ENCODE measurements at regions not wholly inside any gene's neighbourhood (a gene's known extent, or its start where the extent isn't known, plus 50 kb on each side); places are given as distances from the start of the nearest gene placed in this dataset.
A peak's percentile ranks its signal among the peaks of the same experiment; 100 is the strongest.

DNA sequence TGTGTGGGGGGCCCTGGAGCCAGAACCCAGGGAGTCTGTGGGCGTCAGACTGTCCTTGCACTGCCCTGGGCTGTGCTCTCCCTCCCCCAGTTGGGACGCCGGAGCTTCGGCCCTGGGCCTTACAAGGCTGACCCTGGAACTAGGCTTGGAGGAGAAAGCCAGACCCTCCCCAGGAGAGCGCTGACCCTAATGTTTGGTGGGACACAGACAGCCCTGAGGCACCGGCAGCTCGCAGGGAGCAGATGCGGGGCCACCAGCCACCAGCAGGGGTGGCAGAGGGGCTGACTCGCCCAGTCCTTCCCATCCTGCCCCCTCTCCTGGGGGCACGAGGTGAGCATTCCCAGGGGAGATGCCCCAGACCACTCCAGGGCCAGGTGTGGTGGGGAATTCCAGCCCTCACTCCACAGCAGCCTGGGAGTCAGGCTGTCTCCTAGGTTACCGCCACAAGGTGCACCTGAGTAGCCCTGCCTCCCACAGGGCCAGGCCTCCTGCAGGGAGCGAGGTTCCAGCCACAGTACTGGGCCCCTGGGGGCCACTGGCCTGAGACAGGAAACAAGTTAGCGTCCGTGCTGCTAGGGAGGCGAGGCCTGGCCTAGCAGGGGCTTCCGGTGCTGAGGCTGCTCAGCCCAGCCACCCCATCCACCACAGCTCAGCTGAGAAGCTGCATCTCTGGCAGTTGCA is 134.6 kb downstream of the OLFM1 start:
- TF ChIP-seq, protein P1, sequence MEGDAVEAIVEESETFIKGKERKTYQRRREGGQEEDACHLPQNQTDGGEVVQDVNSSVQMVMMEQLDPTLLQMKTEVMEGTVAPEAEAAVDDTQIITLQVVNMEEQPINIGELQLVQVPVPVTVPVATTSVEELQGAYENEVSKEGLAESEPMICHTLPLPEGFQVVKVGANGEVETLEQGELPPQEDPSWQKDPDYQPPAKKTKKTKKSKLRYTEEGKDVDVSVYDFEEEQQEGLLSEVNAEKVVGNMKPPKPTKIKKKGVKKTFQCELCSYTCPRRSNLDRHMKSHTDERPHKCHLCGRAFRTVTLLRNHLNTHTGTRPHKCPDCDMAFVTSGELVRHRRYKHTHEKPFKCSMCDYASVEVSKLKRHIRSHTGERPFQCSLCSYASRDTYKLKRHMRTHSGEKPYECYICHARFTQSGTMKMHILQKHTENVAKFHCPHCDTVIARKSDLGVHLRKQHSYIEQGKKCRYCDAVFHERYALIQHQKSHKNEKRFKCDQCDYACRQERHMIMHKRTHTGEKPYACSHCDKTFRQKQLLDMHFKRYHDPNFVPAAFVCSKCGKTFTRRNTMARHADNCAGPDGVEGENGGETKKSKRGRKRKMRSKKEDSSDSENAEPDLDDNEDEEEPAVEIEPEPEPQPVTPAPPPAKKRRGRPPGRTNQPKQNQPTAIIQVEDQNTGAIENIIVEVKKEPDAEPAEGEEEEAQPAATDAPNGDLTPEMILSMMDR (IDR thresholded peaks at IDR 0.05), result no peak
- H3K4me1 ChIP-seq, result peaks cover 12% of the 10 kb centered on the region
- no peak overlapping the region for H3K4me3 ChIP-seq
- no peaks in the 10 kb centered on the region for H3K9me3 ChIP-seq
- intact Hi-C loops (cut with DNase I), result no loop called here
- no peak overlapping the region for H3K27ac ChIP-seq
- peaks cover 17% of the 10 kb centered on the region for H3K27me3 ChIP-seq
- ATAC-seq, result no peak
- peak; percentile 59 for DNase-seq
- H3K36me3 ChIP-seq, result no peaks in the 10 kb centered on the region

DNA sequence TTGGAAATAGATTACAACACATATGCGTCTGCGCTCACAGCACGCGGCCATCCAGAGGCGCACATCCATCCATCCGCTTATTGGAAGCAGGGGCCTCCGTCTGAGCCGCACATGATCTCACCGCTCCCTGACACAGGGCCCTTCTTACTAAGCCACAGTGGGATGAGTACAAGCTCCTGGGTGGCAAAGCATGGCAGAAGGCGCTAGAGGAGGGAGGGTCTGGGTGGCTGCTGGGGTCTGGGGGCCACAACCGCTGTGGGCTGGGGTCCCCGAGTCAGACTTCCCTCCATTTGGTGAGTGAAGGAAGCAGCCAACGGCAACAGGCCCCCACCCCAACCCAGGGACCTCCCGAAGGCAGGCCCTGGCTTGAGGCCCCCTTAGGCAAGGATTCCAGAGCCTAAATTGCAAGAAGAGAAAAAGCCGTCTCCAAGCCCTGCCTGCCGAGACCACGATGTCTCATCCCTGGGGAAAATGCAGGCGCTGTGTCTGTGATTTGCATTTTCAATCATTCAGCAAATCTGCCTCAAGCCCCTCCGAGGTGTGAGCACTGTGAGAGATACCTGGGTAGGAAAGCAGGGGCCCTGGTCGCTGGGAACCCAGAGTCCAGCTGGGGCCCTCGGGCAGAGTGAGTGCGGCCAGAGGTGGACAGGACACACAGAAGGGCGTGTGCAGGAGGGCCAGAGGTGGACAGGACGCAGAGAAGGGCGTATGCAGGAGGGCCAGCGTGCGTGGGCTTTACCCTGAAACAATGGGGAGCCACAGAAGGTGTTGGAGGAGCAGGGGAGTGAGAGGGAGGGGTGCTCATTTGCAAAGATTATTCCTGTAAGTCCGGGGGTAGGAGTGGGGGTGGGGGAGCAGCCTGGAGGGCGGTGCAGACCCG is 135.7 kb downstream of the OLFM1 start:
- no peak overlapping the region for H3K4me3 ChIP-seq
- peaks cover 14% of the 10 kb centered on the region for H3K27me3 ChIP-seq
- DNase-seq, result peak; percentile 53
- TF ChIP-seq, protein P1 (IDR thresholded peaks at IDR 0.05), result no peak
- no peak overlapping the region for H3K27ac ChIP-seq
- intact Hi-C loops (cut with DNase I), result no loop called here
- ATAC-seq, result no peak
- no peaks in the 10 kb centered on the region for H3K36me3 ChIP-seq
- H3K4me1 ChIP-seq, result peaks cover 12% of the 10 kb centered on the region
- no peaks in the 10 kb centered on the region for H3K9me3 ChIP-seq

DNA sequence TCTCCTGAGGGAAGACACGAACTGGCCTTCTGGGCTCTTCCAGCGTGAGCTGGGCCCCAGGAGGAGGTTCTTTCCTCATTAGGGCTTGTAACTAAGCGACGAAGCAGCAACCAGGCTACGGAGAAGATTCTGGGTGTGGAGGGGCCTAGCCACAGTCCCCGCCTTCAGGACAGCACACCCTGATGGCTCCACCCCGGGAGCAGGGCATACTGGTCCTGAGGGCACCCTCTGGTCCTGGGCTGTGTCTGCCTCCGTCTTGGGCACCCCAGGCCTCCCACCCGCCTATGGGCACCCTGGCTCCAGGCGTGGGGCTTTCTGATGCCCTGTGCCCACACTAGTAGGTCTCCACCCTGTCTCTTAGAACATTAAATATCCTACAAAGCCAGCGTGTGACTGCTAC is 136.4 kb downstream of the OLFM1 start:
- no peak for ATAC-seq
- H3K4me1 ChIP-seq, result peaks cover 7% of the 10 kb centered on the region
- H3K4me3 ChIP-seq, result no peak overlapping the region
- no peaks in the 10 kb centered on the region for H3K36me3 ChIP-seq
- H3K9me3 ChIP-seq, result no peaks in the 10 kb centered on the region
- TF ChIP-seq, protein P1 (IDR thresholded peaks at IDR 0.05), result no peak
- H3K27me3 ChIP-seq, result peaks cover 7% of the 10 kb centered on the region
- DNase-seq, result peak; percentile 61
- intact Hi-C loops (cut with DNase I), result no loop called here
- no peak overlapping the region for H3K27ac ChIP-seq

DNA sequence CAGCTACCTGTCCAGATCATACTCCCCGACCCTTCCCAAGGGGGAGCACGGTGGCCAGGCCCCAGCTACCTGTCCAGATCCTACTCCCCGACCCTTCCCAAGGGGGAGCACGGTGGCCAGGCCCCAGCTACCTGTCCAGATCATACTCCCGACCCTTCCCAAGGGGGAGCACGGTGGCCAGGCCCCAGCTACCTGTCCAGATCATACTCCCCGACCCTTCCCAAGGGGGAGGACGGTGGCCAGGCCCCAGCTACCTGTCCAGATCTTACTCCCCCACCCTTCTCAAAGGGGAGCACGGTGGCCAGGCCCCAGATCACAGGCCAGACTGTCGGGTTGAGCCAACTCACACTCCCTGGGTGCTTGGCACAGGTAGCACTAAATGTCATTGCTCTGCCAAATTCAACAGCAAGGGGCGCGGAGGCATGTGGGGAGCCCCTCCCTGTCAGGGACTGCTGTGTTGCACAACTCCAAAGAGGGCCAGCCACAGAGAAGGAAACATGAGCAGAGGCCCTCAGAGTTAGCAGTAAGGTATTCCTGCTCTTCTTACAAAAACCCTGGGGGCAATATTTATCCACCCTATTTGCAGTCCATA is 136.9 kb downstream of the OLFM1 start:
- Histone ChIP-seq H3K9me3 (no peaks in the 10 kb centered on the region), H3K4me3 (no peak overlapping the region), H3K27me3 (peaks cover 6% of the 10 kb centered on the region), H3K36me3 (no peaks in the 10 kb centered on the region), H3K27ac (no peak overlapping the region), H3K4me1 (peaks cover 4% of the 10 kb centered on the region)
- peak; percentile 82 for DNase-seq
- TF ChIP-seq, protein P1 (IDR thresholded peaks at IDR 0.05), result no peak
- intact Hi-C loops (cut with DNase I), result no loop called here
- ATAC-seq, result peak; percentile 80

DNA sequence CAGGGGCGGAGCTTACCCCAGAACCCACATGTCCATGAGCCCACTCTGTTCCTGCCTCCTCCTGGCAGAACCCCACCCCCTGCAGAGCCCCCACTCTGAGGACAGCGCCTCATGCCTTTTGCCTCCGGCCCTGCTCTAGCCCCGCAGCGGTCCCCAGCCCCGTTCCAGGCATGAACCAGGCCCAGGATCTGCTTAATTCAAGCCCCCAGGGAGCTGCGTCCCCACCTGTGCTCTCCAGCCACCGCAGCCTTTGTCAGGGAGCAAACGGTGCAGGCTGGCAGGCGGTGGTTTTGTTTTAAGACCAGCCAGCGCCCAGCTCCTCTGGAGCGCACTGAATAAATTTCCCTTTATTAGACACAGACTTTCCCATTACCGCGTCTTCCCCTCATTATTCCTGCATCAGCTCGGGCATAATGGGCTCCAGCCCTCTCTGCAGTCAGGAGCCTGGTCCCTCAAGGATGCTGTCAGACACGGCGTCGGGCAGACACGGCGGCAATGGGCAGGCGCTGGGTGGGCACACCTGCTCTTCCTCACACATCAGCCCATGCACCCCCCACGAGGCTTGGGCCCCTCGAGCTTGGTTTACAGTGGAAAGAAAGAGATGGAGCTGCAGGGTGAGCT is 137.6 kb downstream of the OLFM1 start:
- H3K27ac ChIP-seq, result no peak overlapping the region

More for the DNA sequence above, 137.6 kb downstream of the OLFM1 start:
- TF ChIP-seq, protein P1 (IDR thresholded peaks at IDR 0.05), result no peak
- H3K4me3 ChIP-seq, result no peak overlapping the region
- no peaks in the 10 kb centered on the region for H3K36me3 ChIP-seq
- DNase-seq (peak; percentile 61), ATAC-seq (no peak)
- H3K9me3 ChIP-seq, result no peaks in the 10 kb centered on the region
- intact Hi-C loops (cut with DNase I), result no loop called here
- H3K27me3 ChIP-seq, result peaks cover 8% of the 10 kb centered on the region
- peaks cover 4% of the 10 kb centered on the region for H3K4me1 ChIP-seq
